NCI-H526 treated with DMSO at 0.1 percent for 48 hours (cell line): ENCODE measurements at regions not wholly inside any gene's neighbourhood (a gene's known extent, or its start where the extent isn't known, plus 50 kb on each side); places are given as distances from the start of the nearest gene placed in this dataset.

Experiments used
- DNase-seq: peaks from one replicate; lab custom pipeline; 2025; lab: John Stamatoyannopoulos, UW

DNA sequence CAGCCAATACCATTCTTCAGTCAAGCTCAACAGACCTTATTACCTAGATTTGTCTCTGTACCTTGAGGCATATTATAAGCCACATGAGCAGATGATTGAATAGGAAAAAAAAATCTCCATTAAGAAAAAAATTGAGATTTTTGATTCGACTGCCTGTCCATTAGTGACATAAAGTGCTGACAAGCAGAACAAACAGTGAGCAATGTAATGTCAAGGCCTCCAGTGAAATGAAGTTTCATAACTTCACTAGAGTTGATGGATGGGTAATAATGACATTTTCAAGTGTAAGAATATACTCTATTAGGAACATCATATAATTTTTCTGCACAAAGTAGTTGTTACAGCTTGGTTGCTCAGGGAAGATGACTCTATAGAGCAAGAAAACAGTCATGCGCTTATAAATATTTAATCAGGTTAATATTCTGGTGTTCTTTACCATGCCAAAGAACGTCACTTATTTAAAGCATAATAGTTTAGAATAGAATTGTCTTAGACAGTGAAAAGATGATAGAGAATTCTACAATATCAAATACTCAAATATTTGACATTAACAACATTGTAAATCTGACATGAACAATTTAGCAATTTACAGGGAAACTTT is 783.7 kb downstream of the EPHA7 start:
- no peak for DNase-seq

DNA sequence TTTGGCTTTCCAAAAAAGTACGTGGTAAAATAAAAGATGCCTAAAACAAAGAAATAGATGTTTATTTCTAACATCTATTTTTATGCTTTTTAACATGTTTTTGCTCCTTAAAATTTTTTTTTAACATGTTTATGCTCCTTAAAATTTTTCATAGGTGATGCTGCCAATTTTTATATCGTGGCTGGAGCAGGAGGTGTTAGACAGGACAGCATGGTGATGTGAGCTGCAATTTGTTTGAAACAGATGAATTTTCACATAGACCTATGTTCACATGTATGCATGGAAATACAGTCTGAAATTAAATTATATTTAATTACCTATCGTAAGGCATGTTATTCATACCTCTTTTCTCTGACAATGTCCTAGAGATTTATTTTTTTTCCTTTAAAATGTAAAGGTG is 784.8 kb downstream of the EPHA7 start:
- DNase-seq = no peak

DNA sequence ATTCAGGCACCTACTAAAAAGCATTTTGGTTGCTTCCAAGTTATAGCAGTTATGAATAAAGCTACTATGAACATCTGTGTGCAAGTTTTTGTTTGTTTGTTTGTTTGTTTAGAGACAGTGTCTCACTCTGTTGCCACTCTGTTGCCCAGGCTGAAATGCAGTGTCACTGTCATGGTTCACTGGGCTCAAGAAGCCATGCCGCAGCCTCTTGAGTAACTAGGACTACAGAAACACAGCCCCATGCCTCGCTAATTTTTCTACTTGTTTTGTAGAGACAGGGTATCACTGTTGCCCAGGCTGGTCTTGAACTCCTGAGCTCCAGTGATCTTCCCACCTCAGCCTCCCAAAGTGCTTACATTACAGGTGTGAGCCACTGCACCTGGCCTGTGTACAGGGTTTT is 795.9 kb downstream of the EPHA7 start:
- DNase-seq = no peak

DNA sequence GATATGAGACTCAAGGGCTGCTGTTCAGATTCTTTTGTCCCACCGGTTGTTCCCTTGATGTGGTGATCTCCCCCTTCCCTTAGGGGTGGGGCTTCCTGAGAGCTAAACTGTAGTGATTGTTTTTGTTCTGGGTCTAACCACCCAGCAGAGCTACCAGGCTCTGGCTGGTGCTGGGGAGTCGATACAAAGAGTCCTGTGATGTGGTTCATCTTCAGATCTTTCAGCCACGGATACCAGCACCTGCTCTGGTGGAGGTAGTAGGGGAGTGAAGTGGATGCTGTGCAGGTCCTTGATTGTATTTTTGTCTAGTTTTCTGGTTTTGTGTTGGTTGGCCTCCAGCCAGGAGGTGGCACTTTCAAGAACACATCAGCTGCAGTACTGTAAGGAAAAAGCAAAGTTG is 801.6 kb downstream of the EPHA7 start:
- DNase-seq = no peak

DNA sequence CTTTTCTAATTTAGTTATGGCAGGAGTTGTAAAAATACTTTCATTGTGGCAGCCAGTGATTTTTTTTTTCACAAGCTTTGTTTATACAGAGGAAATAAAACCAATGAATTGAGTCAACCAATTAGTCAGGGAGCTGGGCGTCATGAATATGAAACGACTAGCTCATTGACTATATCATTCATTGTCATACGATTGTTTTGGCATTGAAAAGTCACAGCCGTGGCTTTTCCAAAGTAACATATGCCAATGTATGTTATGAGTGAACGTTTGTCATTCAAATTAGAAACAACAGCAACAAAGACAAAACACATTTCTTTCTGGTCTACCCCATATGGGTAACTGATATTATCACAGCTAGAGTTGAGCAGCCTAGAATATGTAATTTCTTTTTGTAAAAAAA is 810.6 kb downstream of the EPHA7 start:
- no peak for DNase-seq

DNA sequence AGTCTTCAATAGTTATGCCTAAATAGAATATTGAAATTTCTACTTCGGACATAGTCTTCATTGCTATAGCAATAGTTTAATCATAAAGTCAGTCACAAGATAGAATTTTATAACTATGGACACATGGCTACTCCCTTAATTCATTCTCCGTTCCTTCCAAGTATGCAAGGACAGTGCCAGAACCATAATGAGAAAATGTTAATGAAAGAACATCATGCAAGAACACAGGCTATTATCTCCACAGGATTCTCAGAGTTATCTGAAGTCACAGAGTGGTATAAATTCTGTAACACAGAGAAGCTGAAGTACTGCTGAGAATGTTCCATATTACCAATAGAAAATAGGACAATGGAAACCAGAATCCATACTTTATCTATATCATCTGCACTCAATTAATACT is 826.2 kb downstream of the EPHA7 start:
- no peak for DNase-seq

DNA sequence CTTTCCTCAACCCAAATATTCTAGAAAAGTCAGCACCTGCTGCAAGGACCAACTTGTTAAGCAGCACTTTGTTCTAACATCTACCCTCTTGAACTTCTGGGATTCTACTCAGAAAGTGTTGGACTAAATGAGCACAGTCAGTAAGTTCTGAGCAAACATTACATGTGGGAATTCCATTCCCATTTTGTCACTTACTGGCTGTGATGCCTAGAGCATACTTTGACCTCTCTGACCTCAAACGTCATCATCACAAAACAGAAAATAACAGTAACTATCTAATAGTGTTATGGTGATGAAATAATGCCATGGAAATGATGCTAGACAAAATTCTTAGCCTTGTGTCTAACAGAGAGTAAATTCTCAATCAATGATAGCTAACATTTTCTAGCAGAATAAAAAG is 829.4 kb downstream of the EPHA7 start:
- no peak for DNase-seq

DNA sequence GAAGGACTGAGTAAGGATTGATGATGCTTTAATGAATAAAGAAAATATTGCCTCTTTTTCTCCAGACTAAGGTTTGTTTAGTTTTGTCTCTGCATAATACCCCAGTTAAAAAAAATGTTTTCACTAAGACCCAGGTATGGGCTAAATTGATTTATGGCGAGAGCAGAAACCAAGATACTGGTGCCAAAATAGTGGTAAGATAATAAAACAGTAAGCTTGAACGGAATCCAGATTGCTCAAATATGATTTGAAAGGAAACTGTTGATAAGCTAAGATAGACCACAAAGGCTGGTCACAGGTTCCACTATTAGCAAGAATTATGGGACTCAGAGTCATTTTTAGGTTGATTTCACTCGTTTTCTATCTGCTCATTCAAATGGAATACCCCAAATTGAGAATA is 831.2 kb downstream of the EPHA7 start:
- no peak for DNase-seq

DNA sequence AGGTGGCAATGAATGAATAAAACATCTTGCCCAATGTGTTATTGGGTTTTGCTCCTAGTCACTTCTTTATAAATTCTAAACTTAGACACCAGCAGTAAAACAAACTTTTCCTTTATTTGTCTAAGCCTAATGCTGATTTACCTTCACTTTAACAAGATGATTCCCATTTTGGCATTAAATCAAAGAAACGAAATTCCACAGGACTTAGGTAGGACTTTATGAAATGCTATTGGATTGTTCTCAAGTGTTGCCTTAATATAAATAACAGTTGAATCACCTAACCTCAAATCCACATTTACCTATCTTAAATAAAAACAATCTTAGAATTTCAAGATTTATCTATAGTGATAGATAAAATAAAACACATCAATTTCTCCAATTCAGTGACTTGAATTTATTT is 831.8 kb downstream of the EPHA7 start:
- DNase-seq = no peak

DNA sequence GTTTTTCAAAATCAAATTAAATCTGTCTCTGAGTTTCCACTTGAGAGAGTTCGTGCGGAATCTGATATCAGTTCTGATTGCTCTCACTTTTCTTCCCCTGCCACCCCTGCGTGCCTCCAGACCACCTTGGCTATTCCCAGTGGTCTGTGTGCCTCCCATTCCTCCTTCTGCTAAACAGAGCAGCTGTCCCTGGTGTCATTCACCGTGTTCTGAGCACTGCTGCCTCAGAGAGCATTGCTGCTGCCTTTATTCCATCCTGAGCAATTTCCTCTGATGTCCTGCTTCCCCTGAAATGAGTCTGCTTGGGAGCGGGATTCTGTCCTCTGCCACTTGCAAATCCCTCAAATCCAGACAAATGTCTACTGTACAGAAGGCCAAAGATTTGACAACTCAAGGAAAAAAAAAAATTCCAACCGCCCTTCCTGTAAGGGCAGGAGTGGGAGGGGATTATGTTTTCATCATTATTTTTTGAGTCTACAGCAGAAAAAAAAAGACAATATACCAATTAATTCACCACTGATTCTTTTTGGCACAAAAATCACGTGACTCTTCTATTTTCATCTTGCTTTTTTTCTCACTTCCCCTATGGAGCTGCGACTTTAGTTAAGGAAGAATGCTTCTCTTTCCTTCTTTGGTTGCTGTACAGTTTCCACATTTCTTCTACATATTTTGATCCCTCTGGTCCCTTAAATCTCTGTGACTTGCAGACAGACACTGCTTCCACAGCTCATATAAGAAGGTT is 833.0 kb downstream of the EPHA7 start:
- DNase-seq = no peak

DNA sequence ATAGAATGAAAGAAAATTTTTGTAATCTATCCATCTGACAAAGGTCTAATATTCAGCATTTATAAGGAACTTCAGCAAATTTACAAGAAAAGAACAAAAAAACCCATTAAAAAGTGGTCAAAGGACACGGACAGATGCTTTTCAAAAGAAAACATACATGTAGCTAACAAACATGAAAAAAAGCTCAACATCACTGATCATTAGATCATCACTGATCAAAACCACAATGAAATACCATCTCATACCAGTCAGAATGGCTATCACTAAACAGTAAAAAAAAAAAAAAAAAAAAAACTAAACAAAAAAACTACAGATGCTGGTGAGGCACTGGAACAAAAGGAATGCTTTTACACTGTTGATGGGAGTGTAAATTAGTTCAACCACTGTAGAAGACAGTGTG is 837.1 kb downstream of the EPHA7 start:
- DNase-seq = no peak

DNA sequence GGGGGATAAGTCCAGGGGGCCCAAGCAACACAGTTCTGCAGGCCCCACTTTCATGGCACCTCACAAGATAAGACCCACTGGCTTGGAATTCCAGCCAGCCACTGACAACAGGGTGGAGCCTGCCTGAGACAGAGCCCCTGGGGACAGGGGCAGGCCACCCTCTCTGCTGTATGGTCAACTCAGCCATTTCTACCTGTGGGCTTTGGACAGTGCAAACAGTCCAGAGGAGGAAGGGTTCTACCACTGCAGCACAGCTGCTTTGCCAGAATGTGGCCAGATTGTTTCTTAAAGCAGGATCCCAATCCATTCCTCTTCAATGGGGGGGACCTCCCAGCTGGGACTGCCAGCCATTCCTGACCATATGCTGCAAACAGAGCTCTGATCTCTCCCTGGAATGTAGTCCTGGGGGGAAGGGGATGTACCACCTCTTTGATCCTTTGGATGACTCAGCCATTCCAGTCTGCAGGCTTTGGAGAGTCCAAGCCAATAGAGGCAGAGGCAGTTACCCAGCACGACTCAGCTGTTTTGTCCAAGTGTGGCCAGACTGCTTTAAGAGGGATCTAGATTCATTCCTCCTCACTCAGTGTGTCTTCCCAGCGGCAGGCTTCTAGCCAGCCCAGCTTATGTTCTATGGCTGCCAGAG is 842.2 kb downstream of the EPHA7 start:
- DNase-seq = no peak

DNA sequence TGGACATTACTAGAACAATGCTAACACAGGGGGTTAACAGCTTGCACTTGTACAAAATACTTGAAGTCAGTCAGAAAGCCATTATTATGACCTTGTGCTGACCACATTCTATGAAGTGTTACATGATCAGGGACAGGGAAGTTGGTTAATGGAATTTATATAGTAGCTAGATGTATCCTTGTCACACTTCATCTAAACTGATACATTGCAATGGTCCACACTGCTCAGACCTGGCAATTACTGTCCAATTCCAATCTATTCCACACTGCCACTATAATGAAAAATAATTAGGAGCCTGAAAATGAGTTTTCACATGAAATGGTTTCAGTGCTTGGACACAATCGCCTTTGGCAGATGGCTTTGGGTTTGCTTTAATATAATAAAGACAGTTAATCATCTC is 850.8 kb downstream of the EPHA7 start:
- DNase-seq = no peak

DNA sequence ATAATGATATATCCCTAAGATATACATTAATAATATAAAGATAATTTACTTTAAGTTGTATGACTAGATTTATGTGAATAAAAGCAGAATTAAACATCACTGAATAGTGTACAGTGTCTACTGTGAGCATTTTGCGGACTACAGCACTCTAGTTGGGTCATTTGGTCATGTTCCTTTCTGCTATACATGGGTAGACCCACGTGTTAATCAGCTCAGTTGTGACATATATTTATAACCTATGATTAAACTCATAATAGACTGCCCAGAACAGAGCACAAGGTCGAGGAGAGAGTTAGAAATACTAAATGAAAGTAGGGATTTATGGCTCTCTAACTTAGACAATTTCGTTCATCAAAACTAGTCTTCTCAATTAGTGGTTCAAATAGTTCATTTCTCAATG is 852.7 kb downstream of the EPHA7 start:
- no peak for DNase-seq

DNA sequence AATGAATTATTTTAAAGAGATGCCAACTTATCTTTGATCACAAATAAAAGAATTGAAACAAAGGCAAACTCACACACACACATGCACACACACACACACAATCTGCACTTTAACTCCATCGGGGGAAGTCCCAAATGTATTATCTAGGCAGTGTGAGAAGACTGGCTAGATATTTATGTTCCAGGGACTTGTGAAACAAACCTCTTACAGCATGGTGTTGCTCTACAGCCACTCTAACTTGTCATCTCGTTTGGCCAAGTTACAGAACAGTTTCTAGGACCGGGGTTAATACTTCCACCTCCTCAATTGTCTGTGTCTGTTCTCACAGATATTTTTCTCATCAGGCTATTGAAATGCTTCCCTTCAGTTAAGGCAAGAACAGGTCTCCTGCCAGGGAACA is 855.0 kb downstream of the EPHA7 start:
- no peak for DNase-seq

DNA sequence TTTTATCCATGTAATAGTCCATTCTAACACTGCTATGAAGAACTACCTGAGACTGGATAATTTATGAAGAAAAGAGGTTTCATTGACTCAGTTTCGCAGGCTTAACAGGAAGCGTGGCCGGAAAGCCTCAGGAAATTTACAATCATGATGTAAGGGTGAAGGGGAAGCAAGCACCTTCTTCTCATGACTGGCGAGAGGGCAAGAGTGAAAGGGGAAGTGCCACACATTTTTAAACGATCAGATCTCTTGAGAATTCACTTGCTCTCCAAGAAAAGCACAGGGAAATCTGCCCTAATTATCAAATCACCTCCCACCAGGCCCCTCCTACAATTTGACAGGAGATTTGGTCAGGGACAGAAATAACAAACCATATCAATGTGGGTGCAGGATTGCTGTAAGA is 859.7 kb downstream of the EPHA7 start:
- DNase-seq = no peak

DNA sequence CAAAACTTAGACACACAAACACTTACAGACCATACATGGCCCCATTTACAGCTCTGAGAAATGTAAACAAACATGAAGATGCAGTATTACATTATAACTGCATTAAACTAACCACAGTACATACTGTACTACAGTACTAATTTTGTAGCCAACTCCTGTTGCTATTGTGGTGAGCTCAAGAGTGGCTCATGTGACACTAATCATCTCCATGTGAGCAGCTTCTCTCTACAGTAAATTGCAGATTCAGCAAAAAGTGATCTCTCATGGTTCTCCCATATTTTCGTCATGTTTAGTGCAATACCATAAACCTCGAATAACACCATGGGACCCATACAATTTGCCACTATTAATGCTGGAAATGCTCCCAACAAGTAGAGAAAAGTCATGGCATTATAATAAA is 860.4 kb downstream of the EPHA7 start:
- no peak for DNase-seq

DNA sequence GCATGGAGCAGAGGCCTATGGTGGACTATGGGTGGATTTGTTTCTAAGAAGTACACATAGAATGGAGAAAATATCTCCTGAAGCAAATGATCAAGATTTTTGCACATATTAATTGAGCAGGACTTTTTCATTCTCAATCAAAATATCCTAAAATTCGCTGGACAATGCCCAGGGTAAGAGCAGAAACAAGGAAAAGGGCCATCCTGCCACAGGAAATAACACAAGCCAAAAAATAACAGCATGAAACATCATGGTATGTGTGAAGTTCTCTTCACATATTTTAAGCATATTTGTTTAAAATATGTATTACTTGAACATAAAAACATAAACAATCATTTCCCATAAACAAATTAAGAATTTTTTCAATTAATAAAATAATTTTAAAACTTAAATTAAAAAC is 868.9 kb downstream of the EPHA7 start:
- no peak for DNase-seq

DNA sequence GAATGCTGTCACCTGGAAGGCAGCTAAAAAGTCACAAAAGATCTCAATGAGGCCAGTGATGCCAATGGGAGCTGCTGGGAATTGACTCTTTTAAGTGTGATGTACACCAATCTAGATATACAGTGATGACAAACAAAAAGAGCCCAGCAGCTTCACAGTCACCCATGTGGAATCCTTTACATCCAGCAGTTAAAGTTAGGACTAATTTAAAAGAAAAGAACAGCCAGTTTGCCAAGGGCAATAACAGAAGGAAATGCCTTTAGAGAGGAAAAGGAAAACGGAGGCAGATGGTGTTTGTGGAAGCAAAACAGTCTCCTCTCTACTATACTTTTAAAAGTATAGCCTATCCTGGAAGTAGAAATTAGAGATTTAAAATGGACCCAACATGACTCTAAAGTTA is 873.5 kb downstream of the EPHA7 start:
- DNase-seq = no peak

DNA sequence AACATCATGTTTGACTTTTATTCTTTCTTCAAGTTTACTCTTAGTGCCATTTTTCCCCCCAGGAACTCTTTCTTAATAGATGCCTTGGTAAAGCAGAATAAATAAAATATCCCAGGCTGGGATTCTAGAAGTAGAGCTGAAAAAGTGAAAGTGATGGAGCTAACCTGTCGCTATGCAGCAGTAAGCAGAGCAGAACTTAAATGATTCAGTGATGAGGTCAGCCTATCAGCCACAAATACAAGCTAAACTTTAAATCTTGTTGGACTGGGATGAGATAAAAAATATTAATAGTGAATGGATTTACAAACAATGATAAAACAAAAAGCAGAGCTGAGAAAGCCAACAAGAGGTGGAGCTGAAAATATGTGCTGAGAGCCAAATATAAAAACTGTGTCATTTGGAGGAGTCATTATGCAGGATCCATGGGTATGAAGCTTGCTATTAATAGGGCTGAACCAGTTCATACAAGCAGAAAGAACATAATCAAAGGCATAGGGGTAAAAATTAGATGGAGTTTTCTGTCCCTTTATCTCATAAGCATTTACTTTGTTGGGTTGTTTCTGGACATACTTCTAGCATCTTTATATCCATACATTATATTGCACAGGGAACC is 877.8 kb downstream of the EPHA7 start:
- DNase-seq = no peak

DNA sequence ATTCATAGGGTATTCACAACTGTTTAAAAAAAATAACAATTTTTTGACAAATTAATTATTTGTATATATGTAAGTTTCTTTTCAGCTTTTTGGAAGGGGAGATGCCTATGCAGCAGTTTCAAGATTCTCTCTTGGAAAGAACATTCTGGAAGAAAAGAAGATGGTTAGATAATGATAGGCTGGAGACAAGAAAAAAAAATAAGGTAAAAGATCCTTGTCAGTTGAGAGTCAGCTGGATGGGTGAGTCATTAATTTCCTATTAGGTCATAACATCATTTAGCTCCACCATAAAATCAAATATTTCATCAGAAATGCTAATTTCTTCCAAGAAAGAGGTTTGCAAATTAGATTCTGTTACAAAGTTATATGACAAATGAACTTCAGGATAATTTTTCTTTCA is 880.4 kb downstream of the EPHA7 start:
- DNase-seq = no peak

DNA sequence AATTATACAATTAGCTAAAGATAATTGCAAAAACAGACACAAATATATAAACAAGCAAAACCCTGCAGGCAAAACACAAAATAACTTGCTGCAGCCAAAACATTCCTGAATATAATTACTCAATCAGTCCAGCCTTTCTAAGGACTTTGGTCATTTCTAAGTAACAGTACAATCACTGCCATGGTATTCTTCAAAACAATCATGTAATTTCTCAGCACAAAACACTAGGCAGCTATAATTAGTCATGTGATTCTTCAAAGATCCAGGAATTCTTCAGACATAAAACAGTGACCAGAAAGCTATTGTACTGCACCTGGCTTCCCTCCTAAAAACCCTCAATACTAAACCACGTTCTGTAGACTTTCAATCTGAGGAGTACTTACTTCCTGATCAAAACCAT is 881.1 kb downstream of the EPHA7 start:
- no peak for DNase-seq

DNA sequence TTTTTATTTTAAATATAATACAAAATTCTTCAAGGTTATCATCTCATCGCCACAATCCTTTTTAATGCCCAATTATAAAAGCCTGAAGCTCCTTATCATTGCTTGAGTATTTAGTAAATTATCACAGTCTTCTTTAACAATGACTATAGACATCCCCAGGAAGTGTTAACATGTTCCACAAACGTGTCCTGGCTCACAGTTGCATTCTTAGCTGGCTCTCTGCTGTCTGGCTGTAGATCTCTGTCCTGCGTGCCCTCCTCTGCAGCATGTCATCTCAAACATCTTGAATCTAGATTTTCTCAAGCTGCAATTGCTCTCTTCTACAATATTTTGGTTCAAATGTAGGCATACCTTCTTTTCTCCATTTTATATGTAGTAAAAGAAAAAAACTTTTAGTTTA is 885.2 kb downstream of the EPHA7 start:
- no peak for DNase-seq
